SK-N-MC (cell line): ENCODE measurements at regions not wholly inside any gene's neighbourhood (a gene's known extent, or its start where the extent isn't known, plus 50 kb on each side); places are given as distances from the start of the nearest gene placed in this dataset.

Source experiments
- DNase-seq: peaks from one replicate; pipeline ENCODE4 v3.0.0-alpha.2; 2011; ENCODE audit warnings: low read depth, low spot score
- H3K27ac ChIP-seq: fragments of 200-600 bp; sonication (generic); 2 replicates; pipeline ENCODE4 v1.5.1; 2016; ENCODE audit warnings: mixed run types
- H3K36me3 ChIP-seq: fragments of 200-600 bp; sonication (generic); 2 replicates; pipeline ENCODE4 v1.6.1; 2017; ENCODE audit warnings: antibody characterized with exemption, low read length, mixed read lengths; ENCODE audit not compliant: insufficient read depth
- H3K4me3 ChIP-seq: fragments of 200-600 bp; sonication (generic); 2 replicates; pipeline ENCODE4 v1.5.1; 2016
- H3K9ac ChIP-seq: fragments of 200-600 bp; sonication (generic); 2 replicates; pipeline ENCODE4 v1.8.0; 2017; ENCODE audit warnings: mixed run types, mixed read lengths; ENCODE audit not compliant: insufficient read length
- H3K9me3 ChIP-seq: fragments of 200-600 bp; sonication (generic); 2 replicates; pipeline ENCODE4 v1.6.1; 2017; ENCODE audit warnings: low read depth, mild to moderate bottlenecking, antibody characterized with exemption, low read length, moderate library complexity, mixed read lengths
- EZH2 ChIP-seq: fragments of 200-600 bp; sonication (generic); IDR thresholded peaks from one replicate; pipeline ENCODE4 v1.6.1; 2017; ENCODE audit warnings: antibody characterized with exemption
- FOXP2 ChIP-seq: optimal IDR thresholded peaks from 2 replicates; pipeline ENCODE3; 2011; ENCODE audit warnings: mild to moderate bottlenecking, moderate library complexity; ENCODE audit not compliant: insufficient read depth; ENCODE audit errors: extremely low read length, control extremely low read depth
- POLR2AphosphoS5 ChIP-seq: IDR thresholded peaks from 2 replicates; pipeline ENCODE4 v1.6.1; 2012; ENCODE audit warnings: mild to moderate bottlenecking, low read depth, low read length, borderline replicate concordance

GRCh38 chr1:59034925-59035324 is 251.1 kb upstream of the JUN start:
- H3K9ac ChIP-seq: no peak overlapping the region
- no peak for TF ChIP-seq FOXP2
- no peak for TF ChIP-seq POLR2AphosphoS5
- no peak for TF ChIP-seq EZH2
- no peak overlapping the region for H3K4me3 ChIP-seq
- no peaks in the 10 kb centered on the region for H3K9me3 ChIP-seq
- H3K27ac ChIP-seq: no peak overlapping the region
- no peaks in the 10 kb centered on the region for H3K36me3 ChIP-seq
- DNase-seq: no peak

- Histone ChIP-seq H3K36me3 (no peaks in the 10 kb centered on the region), H3K9me3 (no peaks in the 10 kb centered on the region), H3K9ac (no peak overlapping the region), H3K27ac (no peak overlapping the region), H3K4me3 (no peak overlapping the region)
- TF ChIP-seq FOXP2 (no peak), POLR2AphosphoS5 (no peak), EZH2 (no peak)
- DNase-seq: no peak
Measured at GRCh38 chr1:59039551-59039950, 255.7 kb upstream of the JUN start.

GRCh38 chr1:59040486-59040885 is 256.4 kb upstream of the FGGY start:
- Histone ChIP-seq H3K9ac (no peak overlapping the region), H3K36me3 (no peaks in the 10 kb centered on the region), H3K9me3 (no peaks in the 10 kb centered on the region), H3K4me3 (no peak overlapping the region), H3K27ac (no peak overlapping the region)
- DNase-seq: no peak
- TF ChIP-seq POLR2AphosphoS5 (no peak), FOXP2 (no peak), EZH2 (no peak)

- TF ChIP-seq EZH2: no peak
- TF ChIP-seq POLR2AphosphoS5: no peak
- no peak for TF ChIP-seq FOXP2
- H3K4me3 ChIP-seq: no peak overlapping the region
Measured at GRCh38 chr1:59041646-59042277, 255.1 kb upstream of the FGGY start.

GRCh38 chr1:59043796-59044195 is 253.1 kb upstream of the FGGY start:
- H3K9me3 ChIP-seq: no peaks in the 10 kb centered on the region
- H3K4me3 ChIP-seq: no peak overlapping the region
- no peak for DNase-seq
- no peak overlapping the region for H3K27ac ChIP-seq
- H3K36me3 ChIP-seq: no peaks in the 10 kb centered on the region
- TF ChIP-seq POLR2AphosphoS5 (no peak), FOXP2 (no peak), EZH2 (no peak)
- H3K9ac ChIP-seq: no peak overlapping the region

More at GRCh38 chr1:59041646-59042277, 255.1 kb upstream of the FGGY start:
- no peak for DNase-seq
- H3K9me3 ChIP-seq: no peaks in the 10 kb centered on the region
- no peaks in the 10 kb centered on the region for H3K36me3 ChIP-seq
- H3K27ac ChIP-seq: no peak overlapping the region
- H3K9ac ChIP-seq: no peak overlapping the region

- DNase-seq: no peak
- Histone ChIP-seq H3K36me3 (no peaks in the 10 kb centered on the region), H3K4me3 (no peak overlapping the region), H3K9ac (no peak overlapping the region), H3K27ac (no peak overlapping the region), H3K9me3 (no peaks in the 10 kb centered on the region)
- TF ChIP-seq FOXP2: no peak
- no peak for TF ChIP-seq EZH2
- no peak for TF ChIP-seq POLR2AphosphoS5
Measured at GRCh38 chr1:59044535-59045121, 252.3 kb upstream of the FGGY start.

- H3K4me3 ChIP-seq: no peak overlapping the region
- no peaks in the 10 kb centered on the region for H3K9me3 ChIP-seq
- H3K36me3 ChIP-seq: no peaks in the 10 kb centered on the region
- no peak overlapping the region for H3K9ac ChIP-seq
- no peak overlapping the region for H3K27ac ChIP-seq
- no peak for DNase-seq
- no peak for TF ChIP-seq EZH2
- TF ChIP-seq FOXP2: no peak
- TF ChIP-seq POLR2AphosphoS5: no peak
Measured at GRCh38 chr1:59045137-59045536, 251.8 kb upstream of the FGGY start.

- no peak for DNase-seq
- H3K27ac ChIP-seq: no peak overlapping the region
- TF ChIP-seq EZH2: no peak
- TF ChIP-seq FOXP2: no peak
- no peak for TF ChIP-seq POLR2AphosphoS5
Measured at GRCh38 chr1:59045636-59046035, 251.3 kb upstream of the FGGY start.

More at GRCh38 chr1:59045636-59046035, 251.3 kb upstream of the FGGY start:
- Histone ChIP-seq H3K36me3 (no peaks in the 10 kb centered on the region), H3K4me3 (no peak overlapping the region), H3K9me3 (no peaks in the 10 kb centered on the region), H3K9ac (no peak overlapping the region)
